ENCODE measurements at regions not wholly inside any gene's neighbourhood (a gene's known extent, or its start where the extent isn't known, plus 50 kb on each side); places are given as distances from the start of the nearest gene placed in this dataset.

DNA sequence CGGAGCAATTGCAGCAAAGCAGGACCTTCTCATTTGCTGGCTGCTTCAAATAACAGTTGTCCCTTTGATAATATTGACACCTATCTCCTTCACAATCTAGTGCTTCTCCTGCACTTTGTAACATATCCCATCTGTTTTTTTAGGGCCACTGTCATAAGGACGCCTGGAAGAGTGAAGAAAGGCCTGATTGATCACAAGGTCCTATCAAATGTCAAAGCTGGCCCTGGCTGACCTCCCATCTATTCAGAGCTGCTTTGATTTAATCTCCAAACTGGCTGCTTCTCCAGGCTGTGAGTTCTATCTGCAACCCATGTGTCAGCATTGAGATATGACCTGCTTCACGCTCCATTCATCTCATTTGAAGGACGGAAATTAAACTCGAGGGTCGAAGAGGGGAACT is 601.2 kb upstream of the KCNMB2 start:
- TF ChIP-seq, protein P1, sequence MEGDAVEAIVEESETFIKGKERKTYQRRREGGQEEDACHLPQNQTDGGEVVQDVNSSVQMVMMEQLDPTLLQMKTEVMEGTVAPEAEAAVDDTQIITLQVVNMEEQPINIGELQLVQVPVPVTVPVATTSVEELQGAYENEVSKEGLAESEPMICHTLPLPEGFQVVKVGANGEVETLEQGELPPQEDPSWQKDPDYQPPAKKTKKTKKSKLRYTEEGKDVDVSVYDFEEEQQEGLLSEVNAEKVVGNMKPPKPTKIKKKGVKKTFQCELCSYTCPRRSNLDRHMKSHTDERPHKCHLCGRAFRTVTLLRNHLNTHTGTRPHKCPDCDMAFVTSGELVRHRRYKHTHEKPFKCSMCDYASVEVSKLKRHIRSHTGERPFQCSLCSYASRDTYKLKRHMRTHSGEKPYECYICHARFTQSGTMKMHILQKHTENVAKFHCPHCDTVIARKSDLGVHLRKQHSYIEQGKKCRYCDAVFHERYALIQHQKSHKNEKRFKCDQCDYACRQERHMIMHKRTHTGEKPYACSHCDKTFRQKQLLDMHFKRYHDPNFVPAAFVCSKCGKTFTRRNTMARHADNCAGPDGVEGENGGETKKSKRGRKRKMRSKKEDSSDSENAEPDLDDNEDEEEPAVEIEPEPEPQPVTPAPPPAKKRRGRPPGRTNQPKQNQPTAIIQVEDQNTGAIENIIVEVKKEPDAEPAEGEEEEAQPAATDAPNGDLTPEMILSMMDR (conservative IDR thresholded peaks at IDR 0.05; ENCODE audit: low read depth, low read length), result no peak
- no peak for TF ChIP-seq EZH2 (IDR thresholded peaks at IDR 0.05; ENCODE audit: borderline replicate concordance, low read depth, low read length, poor library complexity, severe bottlenecking)

Measured in A673 (cell line).